ENCODE measurements at regions not wholly inside any gene's neighbourhood (a gene's known extent, or its start where the extent isn't known, plus 50 kb on each side); places are given as distances from the start of the nearest gene placed in this dataset.

DNA sequence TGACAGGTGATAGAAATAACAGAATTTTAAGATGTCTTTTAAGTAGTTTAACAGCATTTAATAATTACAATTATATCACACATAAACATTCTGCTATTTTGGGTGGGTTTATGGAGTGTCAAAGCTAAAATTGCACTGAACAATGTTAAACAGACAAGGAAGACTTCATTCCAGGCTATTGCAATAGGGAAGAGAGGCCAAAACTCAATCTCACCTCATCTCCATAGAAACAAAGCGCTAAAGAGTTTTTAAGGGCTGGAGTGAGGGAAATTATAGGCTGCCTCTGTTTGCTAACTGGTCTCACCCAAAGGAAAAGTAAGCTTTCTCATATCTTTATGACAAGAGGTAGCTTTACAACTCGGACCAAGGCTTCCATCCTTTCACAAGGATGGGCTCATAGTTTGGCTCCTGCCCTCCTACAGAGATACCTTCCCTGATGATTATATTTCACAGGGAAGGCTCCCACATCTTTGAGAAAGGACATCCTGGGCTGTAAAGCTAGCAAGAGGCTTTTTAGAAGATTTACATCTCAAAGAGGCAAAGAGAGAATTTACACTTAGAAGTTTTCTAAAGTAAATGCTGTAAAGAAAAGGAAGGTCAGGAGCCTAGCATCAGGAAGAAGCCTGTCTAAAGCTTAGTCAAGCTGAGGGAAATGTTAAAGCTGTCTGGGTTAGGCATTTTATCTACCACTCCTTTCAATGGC lies 350.2 kb upstream of the IMPG1 start:
- no peak for DNase-seq (ENCODE audit: low read depth)
- Histone ChIP-seq H3K27me3 (ENCODE audit: control insufficient read depth, insufficient read depth, low read length) (no peaks in the 10 kb centered on the region), H3K36me3 (ENCODE audit: control insufficient read depth, insufficient read depth, low read length) (no peaks in the 10 kb centered on the region), H3K4me3 (ENCODE audit: low read depth, low read length) (no peak overlapping the region)
- ChIA-PET CTCF (no interaction called here), POLR2A (no interaction called here)
- TF ChIP-seq, protein P1, sequence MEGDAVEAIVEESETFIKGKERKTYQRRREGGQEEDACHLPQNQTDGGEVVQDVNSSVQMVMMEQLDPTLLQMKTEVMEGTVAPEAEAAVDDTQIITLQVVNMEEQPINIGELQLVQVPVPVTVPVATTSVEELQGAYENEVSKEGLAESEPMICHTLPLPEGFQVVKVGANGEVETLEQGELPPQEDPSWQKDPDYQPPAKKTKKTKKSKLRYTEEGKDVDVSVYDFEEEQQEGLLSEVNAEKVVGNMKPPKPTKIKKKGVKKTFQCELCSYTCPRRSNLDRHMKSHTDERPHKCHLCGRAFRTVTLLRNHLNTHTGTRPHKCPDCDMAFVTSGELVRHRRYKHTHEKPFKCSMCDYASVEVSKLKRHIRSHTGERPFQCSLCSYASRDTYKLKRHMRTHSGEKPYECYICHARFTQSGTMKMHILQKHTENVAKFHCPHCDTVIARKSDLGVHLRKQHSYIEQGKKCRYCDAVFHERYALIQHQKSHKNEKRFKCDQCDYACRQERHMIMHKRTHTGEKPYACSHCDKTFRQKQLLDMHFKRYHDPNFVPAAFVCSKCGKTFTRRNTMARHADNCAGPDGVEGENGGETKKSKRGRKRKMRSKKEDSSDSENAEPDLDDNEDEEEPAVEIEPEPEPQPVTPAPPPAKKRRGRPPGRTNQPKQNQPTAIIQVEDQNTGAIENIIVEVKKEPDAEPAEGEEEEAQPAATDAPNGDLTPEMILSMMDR (IDR thresholded peaks at IDR 0.05; ENCODE audit: insufficient read depth, low read depth, low read length) = no peak

DNA sequence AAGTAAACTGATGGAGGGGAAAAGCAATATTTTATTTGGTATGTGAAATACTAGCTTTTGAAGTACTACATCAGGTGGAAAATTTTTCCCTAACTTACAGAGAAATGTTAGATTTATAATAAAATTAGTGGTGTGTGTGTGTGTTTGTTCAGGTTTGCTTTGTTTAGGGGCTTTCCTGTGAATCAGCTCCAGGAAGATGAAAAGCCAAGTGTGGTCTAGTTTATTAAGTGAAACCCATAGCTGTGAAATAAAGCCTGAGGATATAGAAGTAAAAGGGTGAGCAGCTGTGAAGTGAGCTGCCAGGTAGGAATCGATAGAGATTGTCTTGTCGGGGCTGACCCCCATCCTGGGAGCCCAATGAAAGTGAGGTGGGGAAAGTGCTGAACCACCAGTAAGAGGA lies 347.6 kb upstream of the IMPG1 start:
- POLR2A ChIA-PET = no interaction called here

DNA sequence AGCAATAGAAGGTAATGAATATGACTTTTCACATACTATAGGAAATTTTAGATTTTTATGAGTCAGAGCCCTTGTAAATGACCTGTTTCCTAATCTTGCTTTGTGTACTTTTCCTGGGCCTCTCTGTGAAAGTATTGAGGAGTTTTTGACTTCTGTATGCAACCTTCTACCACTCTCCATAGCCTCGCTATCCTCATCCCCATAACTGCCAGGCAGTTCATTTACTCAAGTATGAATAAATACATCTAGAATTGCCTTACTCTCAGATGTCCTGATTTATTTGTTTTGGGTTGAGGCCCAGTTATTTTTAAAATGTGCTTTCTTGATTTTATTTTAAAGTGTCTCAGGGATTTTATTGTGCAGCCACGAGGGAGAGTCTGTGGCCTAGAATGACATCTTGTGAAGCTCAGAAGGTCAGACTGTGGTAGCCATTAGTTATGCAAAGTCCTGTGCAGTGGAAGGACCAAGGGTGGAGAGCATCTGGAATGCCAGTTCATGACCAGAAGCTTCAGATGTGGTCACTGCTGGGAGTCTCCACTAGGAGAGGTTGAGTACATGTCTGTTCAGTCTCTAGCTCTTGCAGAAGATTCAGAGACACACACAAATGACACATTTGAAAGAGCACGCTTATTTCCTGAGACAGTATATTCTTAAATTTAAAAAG lies 346.2 kb upstream of the IMPG1 start:
- no peak overlapping the region for H3K4me3 ChIP-seq (ENCODE audit: low read depth, low read length)
- TF ChIP-seq, protein P1 (IDR thresholded peaks at IDR 0.05; ENCODE audit: insufficient read depth, low read depth, low read length) = no peak
- POLR2A ChIA-PET = no interaction called here
- no peaks in the 10 kb centered on the region for H3K36me3 ChIP-seq (ENCODE audit: control insufficient read depth, insufficient read depth, low read length)
- H3K27me3 ChIP-seq (ENCODE audit: control insufficient read depth, insufficient read depth, low read length) = no peaks in the 10 kb centered on the region
- CTCF ChIA-PET = interaction anchor here (0.7 kb wide), 1 partner anchor 34 kb away, joined by 3 read pairs; no protein-coding TSS in a partner anchor
- no peak for DNase-seq (ENCODE audit: low read depth)

More for the DNA sequence above, 347.6 kb upstream of the IMPG1 start:
- DNase-seq (ENCODE audit: low read depth) = no peak
- Histone ChIP-seq H3K4me3 (ENCODE audit: low read depth, low read length) (no peak overlapping the region), H3K27me3 (ENCODE audit: control insufficient read depth, insufficient read depth, low read length) (no peaks in the 10 kb centered on the region), H3K36me3 (ENCODE audit: control insufficient read depth, insufficient read depth, low read length) (no peaks in the 10 kb centered on the region)
- CTCF ChIA-PET = interaction anchor here (0.7 kb wide), 1 partner anchor 32 kb away, joined by 3 read pairs; no protein-coding TSS in a partner anchor
- TF ChIP-seq, protein P1 (IDR thresholded peaks at IDR 0.05; ENCODE audit: insufficient read depth, low read depth, low read length) = no peak

DNA sequence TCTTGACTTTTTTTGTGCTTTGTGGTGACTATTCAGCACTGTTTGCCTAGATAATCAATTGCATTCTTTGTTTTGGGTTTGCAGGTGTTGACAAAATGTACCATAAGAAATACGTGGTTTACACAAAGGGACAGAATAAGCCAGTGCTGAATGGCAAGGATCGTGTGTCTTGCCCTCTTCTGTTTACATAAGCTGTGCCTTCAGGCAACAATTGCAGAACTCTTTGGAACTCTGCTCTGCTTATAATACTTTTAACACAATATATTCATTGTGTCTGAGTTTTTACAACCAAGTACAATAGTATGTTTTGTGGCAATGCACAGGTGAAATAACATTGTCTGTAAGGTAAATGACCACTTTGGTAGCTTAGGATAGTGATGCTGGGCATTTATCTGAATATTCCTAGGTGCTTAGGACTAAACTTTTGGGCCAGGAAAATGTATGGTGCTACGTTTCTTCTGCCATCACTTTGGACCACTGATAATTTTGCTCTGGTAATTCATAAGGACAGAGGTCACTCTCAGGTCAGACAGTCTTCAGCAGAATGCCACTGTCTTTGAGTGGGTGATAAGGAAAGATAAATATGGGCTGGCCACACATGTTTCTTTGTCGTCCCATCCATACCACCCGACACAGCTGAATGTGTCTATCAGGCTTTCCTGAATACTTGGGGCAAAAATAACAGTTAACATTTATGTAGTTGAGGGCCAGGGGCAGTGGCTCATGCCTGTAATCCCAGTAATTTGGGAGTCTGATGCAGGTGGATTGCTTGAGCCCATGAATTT lies 344.6 kb upstream of the IMPG1 start:
- H3K4me3 ChIP-seq (ENCODE audit: low read depth, low read length) = no peak overlapping the region
- no peak for DNase-seq (ENCODE audit: low read depth)
- H3K36me3 ChIP-seq (ENCODE audit: control insufficient read depth, insufficient read depth, low read length) = no peaks in the 10 kb centered on the region
- TF ChIP-seq, protein P1 (IDR thresholded peaks at IDR 0.05; ENCODE audit: insufficient read depth, low read depth, low read length) = no peak
- H3K27me3 ChIP-seq (ENCODE audit: control insufficient read depth, insufficient read depth, low read length) = no peaks in the 10 kb centered on the region
- POLR2A ChIA-PET = no interaction called here
- CTCF ChIA-PET = no interaction called here

DNA sequence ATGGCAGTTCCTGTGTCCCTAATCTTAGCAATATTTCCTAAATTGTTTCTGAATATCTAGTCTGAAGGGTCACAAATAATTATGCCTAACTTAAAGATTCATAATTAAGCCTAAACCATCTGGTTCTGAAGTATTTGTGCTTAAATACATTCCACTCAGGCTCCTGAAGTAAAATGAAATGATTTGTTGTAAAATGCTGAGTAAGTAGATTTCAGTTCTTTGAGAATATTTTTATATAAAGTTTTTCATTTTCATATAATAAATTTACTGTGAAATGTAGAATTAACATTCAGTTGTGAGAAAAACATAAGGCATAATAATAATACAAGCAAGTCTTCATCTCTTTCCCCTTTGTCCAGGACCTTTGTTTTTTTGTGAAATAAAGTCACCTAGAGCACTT lies 330.6 kb upstream of the IMPG1 start:
- POLR2A ChIA-PET = no interaction called here
- no peak for DNase-seq (ENCODE audit: low read depth)

More for the DNA sequence above, 330.6 kb upstream of the IMPG1 start:
- H3K27me3 ChIP-seq (ENCODE audit: control insufficient read depth, insufficient read depth, low read length) = no peaks in the 10 kb centered on the region
- no peaks in the 10 kb centered on the region for H3K36me3 ChIP-seq (ENCODE audit: control insufficient read depth, insufficient read depth, low read length)
- TF ChIP-seq, protein P1 (IDR thresholded peaks at IDR 0.05; ENCODE audit: insufficient read depth, low read depth, low read length) = no peak
- CTCF ChIA-PET = no interaction called here
- H3K4me3 ChIP-seq (ENCODE audit: low read depth, low read length) = no peak overlapping the region

Measured in BJ (cell line).